GM12873 (cell line): ENCODE measurements at regions not wholly inside any gene's neighbourhood (a gene's known extent, or its start where the extent isn't known, plus 50 kb on each side); places are given as distances from the start of the nearest gene placed in this dataset.

Experiments
- TF ChIP-seq, protein P1 (sequence below): IDR thresholded peaks from 2 replicates; pipeline ENCODE4 v1.5.1; 2012; ENCODE audit warnings: low read depth, mild to moderate bottlenecking, moderate library complexity, low read length, control low read depth; ENCODE audit not compliant: insufficient read depth; ENCODE audit errors: missing control alignments

DNA sequence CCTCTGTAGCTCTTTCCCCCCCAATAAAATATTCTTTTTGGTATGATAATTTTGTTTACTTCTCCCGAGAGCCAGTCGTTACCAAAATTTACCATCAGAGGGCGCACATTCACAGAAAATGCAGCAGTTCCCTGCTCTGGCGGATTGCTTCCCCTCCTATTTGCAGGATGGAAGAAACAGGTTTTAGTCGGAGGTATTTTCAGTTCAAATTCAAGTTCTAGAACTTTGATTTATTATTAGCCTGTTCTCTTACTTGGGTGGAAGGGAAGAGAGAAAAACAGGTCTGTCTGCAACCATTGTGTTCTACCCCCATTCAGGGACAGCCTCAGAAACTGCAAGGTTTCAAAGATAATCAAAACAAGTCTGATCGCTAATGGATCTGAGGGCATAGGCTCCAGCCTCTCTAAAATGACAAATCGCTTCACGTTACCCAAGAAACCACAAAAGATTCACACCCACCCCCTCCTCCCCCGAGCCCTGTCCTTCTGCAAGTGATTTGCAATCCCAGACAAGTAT is 263.8 kb upstream of the RPS6KA3 start:
- TF ChIP-seq, protein P1, sequence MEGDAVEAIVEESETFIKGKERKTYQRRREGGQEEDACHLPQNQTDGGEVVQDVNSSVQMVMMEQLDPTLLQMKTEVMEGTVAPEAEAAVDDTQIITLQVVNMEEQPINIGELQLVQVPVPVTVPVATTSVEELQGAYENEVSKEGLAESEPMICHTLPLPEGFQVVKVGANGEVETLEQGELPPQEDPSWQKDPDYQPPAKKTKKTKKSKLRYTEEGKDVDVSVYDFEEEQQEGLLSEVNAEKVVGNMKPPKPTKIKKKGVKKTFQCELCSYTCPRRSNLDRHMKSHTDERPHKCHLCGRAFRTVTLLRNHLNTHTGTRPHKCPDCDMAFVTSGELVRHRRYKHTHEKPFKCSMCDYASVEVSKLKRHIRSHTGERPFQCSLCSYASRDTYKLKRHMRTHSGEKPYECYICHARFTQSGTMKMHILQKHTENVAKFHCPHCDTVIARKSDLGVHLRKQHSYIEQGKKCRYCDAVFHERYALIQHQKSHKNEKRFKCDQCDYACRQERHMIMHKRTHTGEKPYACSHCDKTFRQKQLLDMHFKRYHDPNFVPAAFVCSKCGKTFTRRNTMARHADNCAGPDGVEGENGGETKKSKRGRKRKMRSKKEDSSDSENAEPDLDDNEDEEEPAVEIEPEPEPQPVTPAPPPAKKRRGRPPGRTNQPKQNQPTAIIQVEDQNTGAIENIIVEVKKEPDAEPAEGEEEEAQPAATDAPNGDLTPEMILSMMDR: peak; percentile 69

DNA sequence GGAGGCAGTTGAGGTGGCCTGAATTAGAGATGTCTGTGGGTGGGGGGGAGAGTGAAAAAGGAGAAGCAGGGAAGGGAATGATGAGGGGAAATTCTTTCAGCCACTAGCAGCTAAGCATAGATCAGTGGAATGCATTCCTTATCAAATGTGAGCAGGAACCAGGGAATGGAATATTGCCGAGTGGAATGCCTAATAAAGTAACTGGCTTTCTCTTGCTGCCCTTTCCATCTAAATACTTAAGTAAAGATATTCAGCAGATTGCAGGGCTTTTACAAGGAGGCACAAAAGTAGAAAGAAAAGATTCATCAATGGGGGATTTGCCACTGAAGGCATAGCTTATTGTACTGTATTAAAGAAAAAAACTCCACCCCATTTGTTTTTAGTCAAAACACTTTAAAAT is 263.0 kb upstream of the RPS6KA3 start:
- TF ChIP-seq, protein P1: no peak

DNA sequence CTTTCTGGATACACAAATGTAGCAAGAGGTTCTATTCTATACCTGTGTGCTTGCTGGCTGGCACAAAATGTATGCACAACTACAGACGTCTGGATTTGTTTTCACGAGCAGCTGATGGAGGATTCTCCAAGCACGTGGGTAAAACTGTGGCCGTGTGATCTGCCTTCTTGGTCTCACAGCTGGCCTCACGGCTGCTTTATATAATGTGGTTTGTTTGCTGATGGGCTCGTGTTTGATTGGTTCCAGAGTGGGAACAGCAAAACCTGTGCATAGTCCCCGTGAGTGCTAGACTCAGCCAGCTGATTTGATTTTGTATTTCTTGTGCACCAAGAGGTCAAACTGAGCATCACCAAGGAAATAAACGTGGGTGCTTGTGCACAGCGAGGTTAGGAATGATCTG is 262.6 kb upstream of the RPS6KA3 start:
- TF ChIP-seq, protein P1: no peak

DNA sequence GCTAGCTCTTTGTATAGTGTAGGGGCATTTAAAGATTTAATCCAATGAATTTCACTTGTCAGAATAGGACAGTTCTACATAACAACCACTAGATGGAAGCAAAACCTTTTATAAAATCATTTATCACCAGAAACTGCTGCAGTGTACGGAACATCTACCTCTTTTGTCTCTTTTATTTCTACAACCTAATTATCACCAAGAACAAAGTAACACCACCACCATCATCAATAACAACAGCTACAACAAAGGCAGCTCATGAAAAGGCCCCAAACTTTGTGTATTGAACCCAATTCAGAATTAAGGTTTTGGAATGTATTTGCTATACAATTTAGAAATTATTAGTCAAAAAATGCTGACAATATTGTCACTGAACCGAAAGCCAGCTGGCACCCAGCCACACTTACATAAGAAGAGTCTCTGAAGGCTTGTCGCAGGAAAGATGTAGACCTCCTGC is 260.9 kb upstream of the RPS6KA3 start:
- TF ChIP-seq, protein P1: peak; percentile 39

DNA sequence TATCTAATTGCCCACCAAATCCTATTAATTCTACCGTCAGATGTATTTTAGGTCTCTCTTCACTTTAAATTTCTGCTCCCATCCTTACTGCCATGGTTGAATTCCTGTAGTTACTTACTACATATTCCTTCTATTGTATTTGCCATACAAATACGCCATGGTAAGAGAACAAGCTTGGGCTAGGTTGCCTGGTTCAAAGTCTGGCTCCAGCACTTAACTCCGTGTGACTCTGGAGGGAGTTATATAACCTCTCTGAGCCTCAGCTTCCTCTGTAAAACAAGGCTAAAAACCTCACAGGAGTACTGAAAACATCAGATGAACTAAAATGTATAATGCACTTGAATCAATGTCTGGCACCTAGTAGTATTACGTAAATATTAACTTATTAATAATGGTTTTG is 260.3 kb upstream of the RPS6KA3 start:
- TF ChIP-seq, protein P1: no peak

DNA sequence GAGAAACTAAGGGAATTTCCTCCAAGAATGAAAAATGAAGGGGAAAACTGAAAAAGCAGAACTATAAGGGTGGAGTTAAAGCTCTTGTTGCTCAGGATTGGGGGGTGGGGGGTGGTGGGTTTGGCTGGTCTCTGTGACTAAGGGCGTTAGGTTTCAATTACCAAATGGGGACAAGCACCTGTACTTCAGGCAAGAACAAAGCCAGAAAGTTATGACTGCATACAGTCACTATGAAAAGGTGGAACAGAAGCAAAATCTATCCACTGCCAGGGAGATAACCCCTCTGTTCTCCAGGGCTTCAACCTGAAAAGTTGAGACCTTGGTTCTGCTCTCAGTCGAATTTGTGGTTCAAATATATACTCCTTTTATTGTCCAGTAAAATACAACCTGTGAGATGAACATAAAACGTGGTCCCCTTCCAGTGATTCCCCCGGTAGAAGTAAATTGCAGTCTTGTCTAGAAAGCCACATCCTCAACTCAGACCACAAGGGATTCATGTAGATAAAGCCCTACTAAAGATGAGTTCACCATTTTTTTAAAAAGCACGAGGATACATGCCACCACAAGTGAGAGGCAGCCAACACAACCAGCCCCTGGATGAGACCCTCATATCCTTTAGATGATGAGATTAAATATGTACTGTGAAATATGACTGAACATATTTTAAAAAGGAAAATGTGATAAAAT is 257.1 kb upstream of the RPS6KA3 start:
- TF ChIP-seq, protein P1: no peak

DNA sequence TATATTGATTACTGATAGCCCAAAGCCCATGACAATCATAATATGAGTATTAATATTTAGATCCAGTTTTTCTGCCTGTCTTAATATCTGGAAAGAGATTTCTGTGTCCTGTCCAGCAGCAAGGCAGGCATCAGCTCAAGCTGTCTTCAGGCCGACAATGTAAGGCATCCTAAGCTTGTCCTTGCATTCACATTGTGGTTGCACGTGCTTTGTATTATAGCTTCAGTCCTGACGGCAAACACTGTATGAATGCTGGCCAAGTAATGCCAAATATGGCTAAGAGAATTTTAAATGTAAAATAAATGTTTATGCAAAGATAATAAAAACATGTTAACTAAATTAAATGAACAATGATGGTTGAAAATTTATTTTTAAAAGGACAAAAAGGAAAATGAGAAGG is 255.7 kb upstream of the RPS6KA3 start:
- TF ChIP-seq, protein P1: no peak
